ENCODE measurements at regions not wholly inside any gene's neighbourhood (a gene's known extent, or its start where the extent isn't known, plus 50 kb on each side); places are given as distances from the start of the nearest gene placed in this dataset.
A peak's percentile ranks its signal among the peaks of the same experiment; 100 is the strongest.
"Not testable (repeated sequence)": the region's sequence is repeated elsewhere in the genome, so short reads cannot be mapped to it uniquely, and the experiment has no call there.

GRCh38 chr5:164237486-164237885, 732.1 kb downstream of the MAT2B start:
- Histone ChIP-seq H3K36me3 (ENCODE audit: control insufficient read depth, insufficient read depth, low read length) (no peaks in the 10 kb centered on the region), H3K9me3 (ENCODE audit: control insufficient read depth, low read length) (no peaks in the 10 kb centered on the region)

GRCh38 chr5:164251781-164252180, 746.4 kb downstream of the MAT2B start:
- not testable (repeated sequence) for H3K4me3 ChIP-seq (ENCODE audit: insufficient read depth, low read depth, low read length); H3K27ac ChIP-seq (ENCODE audit: insufficient read depth, low read depth, low read length, poor library complexity, severe bottlenecking); H3K27me3 ChIP-seq (ENCODE audit: control insufficient read depth, insufficient read depth, low read length, poor library complexity, severe bottlenecking); H3K36me3 ChIP-seq (ENCODE audit: control insufficient read depth, insufficient read depth, low read length); H3K9me3 ChIP-seq (ENCODE audit: control insufficient read depth, low read length); H3K4me1 ChIP-seq (ENCODE audit: control insufficient read depth, insufficient read depth, low read length)

More at GRCh38 chr5:164237486-164237885, 732.1 kb downstream of the MAT2B start:
- Histone ChIP-seq H3K4me1 (ENCODE audit: control insufficient read depth, insufficient read depth, low read length) (no peaks in the 10 kb centered on the region), H3K4me3 (ENCODE audit: insufficient read depth, low read depth, low read length) (no peak overlapping the region), H3K27ac (ENCODE audit: insufficient read depth, low read depth, low read length, poor library complexity, severe bottlenecking) (no peak overlapping the region), H3K27me3 (ENCODE audit: control insufficient read depth, insufficient read depth, low read length, poor library complexity, severe bottlenecking) (no peaks in the 10 kb centered on the region)

DNA sequence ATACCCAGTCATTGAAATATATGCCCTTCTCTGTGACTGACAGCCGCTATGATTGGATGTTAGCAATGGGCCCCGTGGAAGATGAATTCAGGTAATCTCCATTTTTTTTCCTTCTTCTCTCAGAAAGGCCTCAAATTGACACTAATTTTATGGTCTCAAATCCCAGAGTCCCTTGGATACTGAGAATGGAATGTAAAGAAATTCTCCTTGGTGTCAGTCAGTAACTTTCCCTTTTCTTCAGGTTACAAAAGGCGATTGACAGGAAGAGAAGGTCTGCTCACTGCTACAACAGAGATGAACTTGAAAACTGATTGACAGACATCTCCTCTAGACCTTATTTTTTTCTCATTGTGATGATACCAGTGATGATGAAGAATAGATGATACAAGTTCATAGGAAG, 748.3 kb downstream of the MAT2B start:
- Histone ChIP-seq H3K27me3 (ENCODE audit: control insufficient read depth, insufficient read depth, low read length, poor library complexity, severe bottlenecking) (no peaks in the 10 kb centered on the region), H3K4me1 (ENCODE audit: control insufficient read depth, insufficient read depth, low read length) (no peaks in the 10 kb centered on the region), H3K27ac (ENCODE audit: insufficient read depth, low read depth, low read length, poor library complexity, severe bottlenecking) (no peak overlapping the region), H3K9me3 (ENCODE audit: control insufficient read depth, low read length) (no peaks in the 10 kb centered on the region), H3K36me3 (ENCODE audit: control insufficient read depth, insufficient read depth, low read length) (no peaks in the 10 kb centered on the region), H3K4me3 (ENCODE audit: insufficient read depth, low read depth, low read length) (no peak overlapping the region)
- WGBS, 2 experiments = 88 to 94% methylated on average over 3 of the region's 3 CpGs

- WGBS, 2 experiments = 43 to 63% methylated on average over 2 to 3 of the region's 3 CpGs
- Histone ChIP-seq H3K27ac (ENCODE audit: insufficient read depth, low read depth, low read length, poor library complexity, severe bottlenecking) (no peak overlapping the region), H3K4me3 (ENCODE audit: insufficient read depth, low read depth, low read length) (no peak overlapping the region), H3K9me3 (ENCODE audit: control insufficient read depth, low read length) (no peaks in the 10 kb centered on the region), H3K36me3 (ENCODE audit: control insufficient read depth, insufficient read depth, low read length) (no peaks in the 10 kb centered on the region), H3K4me1 (ENCODE audit: control insufficient read depth, insufficient read depth, low read length) (no peaks in the 10 kb centered on the region), H3K27me3 (ENCODE audit: control insufficient read depth, insufficient read depth, low read length, poor library complexity, severe bottlenecking) (no peaks in the 10 kb centered on the region)
Measured at GRCh38 chr5:164255598-164256213, 750.3 kb downstream of the MAT2B start.

DNA sequence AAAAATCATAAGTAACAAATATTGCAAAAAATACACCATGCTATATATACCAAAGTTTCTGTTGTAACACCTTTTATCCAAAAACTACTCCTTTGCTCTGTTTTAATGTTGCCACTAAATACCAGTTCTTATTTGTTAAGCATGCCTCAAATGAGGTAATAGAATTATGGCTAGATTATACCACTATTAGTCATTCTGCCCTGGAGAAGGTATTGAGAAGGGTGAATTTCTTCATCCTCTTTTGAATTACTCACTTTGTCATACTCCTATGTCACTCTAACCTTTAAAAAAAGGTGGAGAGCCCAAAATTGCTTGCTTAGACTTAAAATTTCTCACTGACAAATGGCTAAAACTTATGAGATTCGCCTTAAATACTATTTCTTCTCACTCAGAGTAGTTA, 750.9 kb downstream of the MAT2B start:
- Histone ChIP-seq H3K4me3 (ENCODE audit: insufficient read depth, low read depth, low read length) (no peak overlapping the region), H3K27ac (ENCODE audit: insufficient read depth, low read depth, low read length, poor library complexity, severe bottlenecking) (no peak overlapping the region), H3K36me3 (ENCODE audit: control insufficient read depth, insufficient read depth, low read length) (no peaks in the 10 kb centered on the region), H3K4me1 (ENCODE audit: control insufficient read depth, insufficient read depth, low read length) (no peaks in the 10 kb centered on the region), H3K9me3 (ENCODE audit: control insufficient read depth, low read length) (no peaks in the 10 kb centered on the region), H3K27me3 (ENCODE audit: control insufficient read depth, insufficient read depth, low read length, poor library complexity, severe bottlenecking) (no peaks in the 10 kb centered on the region)
- 88 to 91% methylated on average over 1 of the region's 1 CpG for WGBS, 2 experiments

DNA sequence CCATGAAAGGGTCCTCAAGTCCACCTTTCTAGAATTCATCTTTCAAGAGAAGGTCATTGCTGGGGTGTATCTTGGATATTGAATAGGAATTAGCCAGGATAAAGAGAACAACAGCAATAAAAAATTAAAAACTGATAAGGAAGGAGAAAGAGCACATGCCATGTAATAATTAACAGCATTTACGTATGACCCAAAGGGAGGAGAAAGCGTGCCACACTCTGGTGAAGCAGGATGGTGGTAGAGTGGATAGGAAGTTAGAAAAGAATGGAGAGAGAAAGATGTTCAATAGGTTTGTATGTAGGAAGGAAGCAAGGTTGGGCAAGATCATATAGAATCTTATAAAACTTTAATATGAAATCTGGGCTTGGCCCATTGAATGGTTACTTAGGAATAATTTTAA, 751.5 kb downstream of the MAT2B start:
- Histone ChIP-seq H3K27me3 (ENCODE audit: control insufficient read depth, insufficient read depth, low read length, poor library complexity, severe bottlenecking) (no peaks in the 10 kb centered on the region), H3K4me3 (ENCODE audit: insufficient read depth, low read depth, low read length) (no peak overlapping the region), H3K4me1 (ENCODE audit: control insufficient read depth, insufficient read depth, low read length) (no peaks in the 10 kb centered on the region), H3K9me3 (ENCODE audit: control insufficient read depth, low read length) (no peaks in the 10 kb centered on the region), H3K27ac (ENCODE audit: insufficient read depth, low read depth, low read length, poor library complexity, severe bottlenecking) (no peak overlapping the region), H3K36me3 (ENCODE audit: control insufficient read depth, insufficient read depth, low read length) (no peaks in the 10 kb centered on the region)
- 96% methylated on average over 2 of the region's 2 CpGs for WGBS, 2 experiments

- Histone ChIP-seq H3K27me3 (ENCODE audit: control insufficient read depth, insufficient read depth, low read length, poor library complexity, severe bottlenecking) (no peaks in the 10 kb centered on the region), H3K36me3 (ENCODE audit: control insufficient read depth, insufficient read depth, low read length) (no peaks in the 10 kb centered on the region), H3K27ac (ENCODE audit: insufficient read depth, low read depth, low read length, poor library complexity, severe bottlenecking) (no peak overlapping the region), H3K9me3 (ENCODE audit: control insufficient read depth, low read length) (no peaks in the 10 kb centered on the region), H3K4me1 (ENCODE audit: control insufficient read depth, insufficient read depth, low read length) (no peaks in the 10 kb centered on the region), H3K4me3 (ENCODE audit: insufficient read depth, low read depth, low read length) (no peak overlapping the region)
- 100% methylated on average over 1 of the region's 1 CpG for WGBS, 2 experiments
Measured at GRCh38 chr5:164265566-164265965, 760.1 kb downstream of the MAT2B start.

GRCh38 chr5:164266571-164266970, 761.2 kb downstream of the MAT2B start:
- Histone ChIP-seq H3K9me3 (ENCODE audit: control insufficient read depth, low read length) (no peaks in the 10 kb centered on the region), H3K27me3 (ENCODE audit: control insufficient read depth, insufficient read depth, low read length, poor library complexity, severe bottlenecking) (no peaks in the 10 kb centered on the region), H3K27ac (ENCODE audit: insufficient read depth, low read depth, low read length, poor library complexity, severe bottlenecking) (no peak overlapping the region), H3K4me1 (ENCODE audit: control insufficient read depth, insufficient read depth, low read length) (no peaks in the 10 kb centered on the region), H3K36me3 (ENCODE audit: control insufficient read depth, insufficient read depth, low read length) (no peaks in the 10 kb centered on the region), H3K4me3 (ENCODE audit: insufficient read depth, low read depth, low read length) (no peak overlapping the region)
- 100% methylated on average over 1 of the region's 2 CpGs; no CpG with 5 or more reads in 1 of the 2 experiments for WGBS, 2 experiments

DNA sequence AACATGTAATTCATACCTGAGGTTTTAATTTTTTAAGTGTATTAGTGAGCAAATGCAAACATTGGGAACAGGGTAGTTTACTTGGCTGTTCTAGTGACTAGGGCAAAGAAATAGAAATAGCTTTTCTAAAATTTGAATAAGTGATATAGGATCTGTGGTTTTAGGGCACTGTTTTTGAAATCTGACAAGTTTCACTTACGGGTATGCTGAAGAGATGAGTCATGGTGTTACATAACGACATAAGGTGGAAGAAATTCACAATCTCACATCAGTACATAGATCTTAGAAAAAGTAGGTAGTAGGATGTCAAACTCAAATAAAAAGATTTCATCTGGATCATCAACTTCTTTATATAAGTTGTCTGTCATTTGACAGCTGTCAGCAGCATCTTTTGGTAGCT, 772.3 kb downstream of the MAT2B start:
- H3K9me3 ChIP-seq (ENCODE audit: control insufficient read depth, low read length) = no peaks in the 10 kb centered on the region
- no peak overlapping the region for H3K27ac ChIP-seq (ENCODE audit: insufficient read depth, low read depth, low read length, poor library complexity, severe bottlenecking)
- H3K27me3 ChIP-seq (ENCODE audit: control insufficient read depth, insufficient read depth, low read length, poor library complexity, severe bottlenecking) = no peaks in the 10 kb centered on the region
- H3K4me3 ChIP-seq (ENCODE audit: insufficient read depth, low read depth, low read length) = no peak overlapping the region
- no peaks in the 10 kb centered on the region for H3K36me3 ChIP-seq (ENCODE audit: control insufficient read depth, insufficient read depth, low read length)
- H3K4me1 ChIP-seq (ENCODE audit: control insufficient read depth, insufficient read depth, low read length) = no peaks in the 10 kb centered on the region
- WGBS, 2 experiments = 100% methylated on average over 1 of the region's 2 CpGs; no CpG with 5 or more reads in 1 of the 2 experiments

GRCh38 chr5:164289526-164289925, 784.1 kb downstream of the MAT2B start:
- Histone ChIP-seq H3K4me1 (ENCODE audit: control insufficient read depth, insufficient read depth, low read length) (no peaks in the 10 kb centered on the region), H3K9me3 (ENCODE audit: control insufficient read depth, low read length) (no peaks in the 10 kb centered on the region), H3K4me3 (ENCODE audit: insufficient read depth, low read depth, low read length) (no peak overlapping the region), H3K27ac (ENCODE audit: insufficient read depth, low read depth, low read length, poor library complexity, severe bottlenecking) (no peak overlapping the region), H3K36me3 (ENCODE audit: control insufficient read depth, insufficient read depth, low read length) (no peaks in the 10 kb centered on the region), H3K27me3 (ENCODE audit: control insufficient read depth, insufficient read depth, low read length, poor library complexity, severe bottlenecking) (no peaks in the 10 kb centered on the region)
- WGBS, 2 experiments = 89 to 98% methylated on average over 1 of the region's 1 CpG

DNA sequence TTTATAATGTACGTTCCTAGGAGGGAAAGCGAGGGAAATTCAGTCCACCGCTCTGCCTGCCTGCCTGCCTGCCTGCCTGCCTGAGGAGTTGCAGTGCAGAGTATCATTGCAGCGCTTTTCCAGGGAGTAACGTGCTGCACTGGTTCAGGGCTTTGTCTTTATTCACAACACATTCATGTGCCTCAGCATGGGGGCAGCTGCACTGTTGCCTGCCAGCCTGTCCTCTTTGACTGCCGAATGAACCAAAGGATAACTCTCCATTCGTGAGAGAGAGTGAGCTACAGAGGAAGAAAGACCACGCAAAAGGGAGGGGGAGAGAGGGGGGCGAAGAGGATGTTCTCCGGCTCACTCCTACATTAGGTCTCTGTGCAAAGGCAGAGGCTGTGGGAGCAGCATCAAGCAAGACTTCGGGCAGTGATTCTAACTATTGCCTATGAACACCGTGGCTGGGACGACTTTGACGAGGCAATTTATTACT, 791.2 kb downstream of the MAT2B start:
- H3K4me1 ChIP-seq (ENCODE audit: control insufficient read depth, insufficient read depth, low read length) = no peaks in the 10 kb centered on the region
- H3K4me3 ChIP-seq (ENCODE audit: insufficient read depth, low read depth, low read length) = peak overlapping the region; percentile 23
- no peaks in the 10 kb centered on the region for H3K27me3 ChIP-seq (ENCODE audit: control insufficient read depth, insufficient read depth, low read length, poor library complexity, severe bottlenecking)
- no peak overlapping the region for H3K27ac ChIP-seq (ENCODE audit: insufficient read depth, low read depth, low read length, poor library complexity, severe bottlenecking)
- H3K36me3 ChIP-seq (ENCODE audit: control insufficient read depth, insufficient read depth, low read length) = no peaks in the 10 kb centered on the region
- no peaks in the 10 kb centered on the region for H3K9me3 ChIP-seq (ENCODE audit: control insufficient read depth, low read length)
- 8 to 10% methylated on average over 14 of the region's 14 CpGs for WGBS, 2 experiments

All from ectodermal cell (in vitro differentiated cells).